Stimulated activated memory B cell treated with anti-CD40 and anti-IgM and Interleukin-4, amounts not matched to agents 10 μg/mL and 1 μg/mL and 100 μg/mL, for 72 hours (primary cell): ENCODE measurements at regions not wholly inside any gene's neighbourhood (a gene's known extent, or its start where the extent isn't known, plus 50 kb on each side); places are given as distances from the start of the nearest gene placed in this dataset.
"Not testable (repeated sequence)": the region's sequence is repeated elsewhere in the genome, so short reads cannot be mapped to it uniquely, and the experiment has no call there.

Source experiments
- ATAC-seq: fragments of 150-1000 bp; cut with Tn5 transposase; 2 replicates; pipeline ENCODE4 v1.10.0; 2021
- H3K27ac Mint-ChIP-seq: one replicate; pipeline ENCODE4 v1.8.0; 2022; ENCODE audit warnings: mild to moderate bottlenecking, mixed read lengths
- H3K27me3 Mint-ChIP-seq: one replicate; pipeline ENCODE4 v1.8.0; 2022; ENCODE audit warnings: mixed read lengths
- H3K36me3 Mint-ChIP-seq: one replicate; pipeline ENCODE4 v1.8.0; 2022; ENCODE audit warnings: mixed read lengths
- H3K4me1 Mint-ChIP-seq: one replicate; pipeline ENCODE4 v1.8.0; 2022; ENCODE audit warnings: mixed read lengths
- H3K4me3 Mint-ChIP-seq: one replicate; pipeline ENCODE4 v1.8.0; 2022; ENCODE audit warnings: mild to moderate bottlenecking, moderate library complexity, mixed read lengths
- H3K9me3 Mint-ChIP-seq: one replicate; pipeline ENCODE4 v1.8.0; 2022; ENCODE audit warnings: mixed read lengths

GRCh38 chr16:16535565-16535964 is 156.6 kb downstream of the NPIPA7 start:
- not testable (repeated sequence) for H3K9me3 Mint-ChIP-seq, H3K27me3 Mint-ChIP-seq, H3K36me3 Mint-ChIP-seq, H3K4me3 Mint-ChIP-seq, ATAC-seq, H3K4me1 Mint-ChIP-seq, H3K27ac Mint-ChIP-seq

DNA sequence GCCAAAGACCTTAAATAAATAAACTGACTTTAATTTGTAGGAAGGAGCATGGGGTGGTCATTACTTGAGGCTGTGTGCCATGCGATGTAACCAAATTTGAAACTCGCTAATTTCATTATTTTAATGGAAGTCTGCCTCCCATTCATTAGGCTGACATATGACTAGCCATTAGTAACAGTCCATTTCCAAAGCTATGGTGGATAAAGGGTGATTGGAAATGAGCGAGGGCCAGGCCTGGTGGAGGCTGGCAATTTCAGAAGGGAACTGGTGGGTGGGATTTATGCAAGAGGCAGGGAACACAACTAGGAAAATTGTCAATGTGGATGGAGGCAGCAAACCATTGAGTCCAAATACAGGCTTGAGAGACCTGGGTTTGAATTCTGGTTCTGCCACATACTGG is 157.2 kb downstream of the NPIPA7 start:
- ATAC-seq, H3K9me3 Mint-ChIP-seq, H3K27me3 Mint-ChIP-seq, H3K4me3 Mint-ChIP-seq, H3K4me1 Mint-ChIP-seq, H3K27ac Mint-ChIP-seq, H3K36me3 Mint-ChIP-seq: not testable (repeated sequence)

GRCh38 chr16:16549710-16550109 is 170.8 kb downstream of the NPIPA7 start:
- ATAC-seq, H3K4me3 Mint-ChIP-seq, H3K36me3 Mint-ChIP-seq, H3K9me3 Mint-ChIP-seq, H3K4me1 Mint-ChIP-seq, H3K27me3 Mint-ChIP-seq, H3K27ac Mint-ChIP-seq: not testable (repeated sequence)

- peak; percentile 71 for ATAC-seq
- H3K27ac Mint-ChIP-seq, H3K4me1 Mint-ChIP-seq, H3K27me3 Mint-ChIP-seq, H3K9me3 Mint-ChIP-seq, H3K36me3 Mint-ChIP-seq, H3K4me3 Mint-ChIP-seq: not testable (repeated sequence)
Measured at GRCh38 chr16:16550824-16551223, 171.9 kb downstream of the NPIPA7 start.

DNA sequence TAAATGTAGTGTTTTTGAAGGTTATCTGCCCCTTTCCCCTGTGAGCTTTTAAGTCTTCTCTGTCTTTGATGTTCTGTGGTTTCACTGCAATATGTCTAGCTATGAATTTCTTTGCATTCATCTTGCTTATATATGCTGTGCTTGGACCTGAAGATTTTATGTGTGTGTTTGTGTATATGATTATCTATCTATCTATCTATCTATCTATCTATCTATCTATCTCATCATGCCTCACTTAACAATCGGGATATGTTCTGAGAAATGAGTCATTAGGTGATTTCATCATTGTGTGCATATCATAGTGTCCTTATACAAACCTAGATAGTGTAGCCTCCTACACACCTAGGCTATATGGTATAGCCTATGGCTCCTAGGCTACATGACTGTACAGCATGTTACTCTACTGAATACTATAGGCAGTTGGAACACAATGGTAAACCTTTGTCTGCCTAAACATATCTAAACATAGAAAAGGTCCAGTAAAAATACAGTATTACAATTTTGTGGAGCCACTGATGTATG is 173.9 kb downstream of the NPIPA7 start:
- ATAC-seq, H3K4me3 Mint-ChIP-seq, H3K27me3 Mint-ChIP-seq, H3K4me1 Mint-ChIP-seq, H3K27ac Mint-ChIP-seq, H3K36me3 Mint-ChIP-seq, H3K9me3 Mint-ChIP-seq: not testable (repeated sequence)

- not testable (repeated sequence) for H3K9me3 Mint-ChIP-seq, ATAC-seq
Measured at GRCh38 chr16:16559179-16559740, 180.3 kb downstream of the NPIPA7 start.

GRCh38 chr16:16561532-16561931 is 182.6 kb downstream of the NPIPA7 start:
- ATAC-seq, H3K9me3 Mint-ChIP-seq, H3K4me3 Mint-ChIP-seq, H3K27ac Mint-ChIP-seq, H3K4me1 Mint-ChIP-seq, H3K36me3 Mint-ChIP-seq: not testable (repeated sequence)
- H3K27me3 Mint-ChIP-seq, result peaks cover 12% of the 10 kb centered on the region

More at GRCh38 chr16:16559179-16559740, 180.3 kb downstream of the NPIPA7 start:
- H3K4me3 Mint-ChIP-seq, H3K4me1 Mint-ChIP-seq, H3K27ac Mint-ChIP-seq, H3K36me3 Mint-ChIP-seq: not testable (repeated sequence)
- H3K27me3 Mint-ChIP-seq, result peaks cover 12% of the 10 kb centered on the region

- not testable (repeated sequence) for H3K27ac Mint-ChIP-seq, H3K9me3 Mint-ChIP-seq, H3K36me3 Mint-ChIP-seq, H3K4me3 Mint-ChIP-seq, ATAC-seq, H3K4me1 Mint-ChIP-seq
- H3K27me3 Mint-ChIP-seq, result peaks cover 12% of the 10 kb centered on the region
Measured at GRCh38 chr16:16563962-16564361, 185.0 kb downstream of the NPIPA7 start.

- H3K36me3 Mint-ChIP-seq, ATAC-seq, H3K4me1 Mint-ChIP-seq, H3K9me3 Mint-ChIP-seq, H3K4me3 Mint-ChIP-seq, H3K27ac Mint-ChIP-seq, H3K27me3 Mint-ChIP-seq: not testable (repeated sequence)
Measured at GRCh38 chr16:16565326-16565725, 186.4 kb downstream of the NPIPA7 start.

DNA sequence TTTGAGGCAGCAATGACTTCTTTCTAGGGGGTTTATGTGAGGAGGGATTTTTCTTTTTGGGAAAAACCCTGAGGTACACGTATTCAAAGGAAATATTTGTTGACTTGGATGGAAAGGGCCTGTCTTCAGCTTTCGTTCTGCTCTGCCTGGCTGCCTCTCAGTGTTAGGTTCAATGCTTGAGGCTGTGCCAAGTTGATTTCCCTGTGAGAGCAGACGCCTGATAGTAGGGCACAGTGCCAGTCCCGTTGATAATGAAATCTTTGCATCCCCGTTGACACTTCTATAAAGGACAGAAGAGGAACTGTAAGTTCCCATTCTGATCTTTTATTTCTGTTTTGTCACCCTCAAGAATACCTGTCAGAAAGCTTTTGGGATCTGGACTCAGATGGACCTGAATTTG is 191.1 kb downstream of the NPIPA7 start:
- not testable (repeated sequence) for H3K27ac Mint-ChIP-seq, H3K27me3 Mint-ChIP-seq, ATAC-seq, H3K36me3 Mint-ChIP-seq, H3K4me3 Mint-ChIP-seq, H3K9me3 Mint-ChIP-seq, H3K4me1 Mint-ChIP-seq

- H3K4me1 Mint-ChIP-seq, H3K4me3 Mint-ChIP-seq, ATAC-seq, H3K27ac Mint-ChIP-seq, H3K9me3 Mint-ChIP-seq, H3K27me3 Mint-ChIP-seq, H3K36me3 Mint-ChIP-seq: not testable (repeated sequence)
Measured at GRCh38 chr16:16570874-16571273, 191.9 kb downstream of the NPIPA7 start.

- H3K4me3 Mint-ChIP-seq, ATAC-seq, H3K27ac Mint-ChIP-seq, H3K9me3 Mint-ChIP-seq, H3K27me3 Mint-ChIP-seq, H3K36me3 Mint-ChIP-seq, H3K4me1 Mint-ChIP-seq: not testable (repeated sequence)
Measured at GRCh38 chr16:16572130-16572774, 193.3 kb downstream of the NPIPA7 start.

- not testable (repeated sequence) for H3K4me1 Mint-ChIP-seq, H3K27me3 Mint-ChIP-seq, H3K27ac Mint-ChIP-seq, H3K9me3 Mint-ChIP-seq, H3K36me3 Mint-ChIP-seq, ATAC-seq, H3K4me3 Mint-ChIP-seq
Measured at GRCh38 chr16:16577062-16577461, 198.1 kb downstream of the NPIPA7 start.

DNA sequence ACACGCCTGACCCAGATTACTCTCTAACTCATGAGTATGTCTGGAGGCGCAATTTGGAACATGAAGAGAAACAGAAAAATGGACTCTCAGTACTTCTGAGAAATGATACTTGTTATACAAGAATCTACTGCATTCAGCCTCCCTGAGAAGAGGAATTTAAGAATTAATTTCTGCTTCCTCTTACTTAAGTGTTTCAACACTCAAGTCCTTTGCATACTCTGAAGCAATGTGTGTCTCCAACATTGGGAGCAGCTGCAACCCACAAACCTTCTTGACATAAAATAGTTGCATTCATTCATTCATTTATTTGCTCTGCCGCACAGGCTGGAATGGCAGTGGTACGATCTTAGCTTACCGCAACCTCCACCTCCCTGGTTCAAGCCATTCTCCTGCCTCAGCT is 199.8 kb downstream of the NPIPA7 start:
- ATAC-seq, result no peak
- Mint-ChIP-seq H3K36me3 (peaks cover 6% of the 10 kb centered on the region), H3K27me3 (no peaks in the 10 kb centered on the region), H3K27ac (no peak overlapping the region), H3K4me1 (no peaks in the 10 kb centered on the region), H3K4me3 (no peak overlapping the region), H3K9me3 (peaks cover 4% of the 10 kb centered on the region)

DNA sequence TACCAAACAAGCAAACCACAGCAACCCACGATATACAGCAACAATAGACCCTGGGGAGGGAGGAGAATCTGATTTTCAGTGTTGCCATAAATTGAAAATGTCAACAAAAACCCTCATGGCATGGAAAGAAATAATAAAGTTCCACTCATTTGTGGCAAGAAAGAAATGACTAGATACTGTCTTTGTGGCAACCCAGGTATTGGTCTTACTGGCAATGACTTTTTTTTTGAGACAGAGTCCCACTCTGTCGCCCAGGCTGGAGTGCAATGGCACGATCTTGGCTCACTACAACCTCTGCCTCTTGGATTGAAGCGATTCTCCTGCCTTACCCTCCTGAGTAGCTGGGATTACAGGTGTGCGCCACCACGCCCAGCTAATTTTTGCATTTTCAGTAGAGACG is 204.0 kb downstream of the NPIPA7 start:
- not testable (repeated sequence) for H3K4me3 Mint-ChIP-seq, H3K4me1 Mint-ChIP-seq, H3K9me3 Mint-ChIP-seq, ATAC-seq, H3K27me3 Mint-ChIP-seq, H3K36me3 Mint-ChIP-seq
- H3K27ac Mint-ChIP-seq, result peak overlapping the region; percentile 44

DNA sequence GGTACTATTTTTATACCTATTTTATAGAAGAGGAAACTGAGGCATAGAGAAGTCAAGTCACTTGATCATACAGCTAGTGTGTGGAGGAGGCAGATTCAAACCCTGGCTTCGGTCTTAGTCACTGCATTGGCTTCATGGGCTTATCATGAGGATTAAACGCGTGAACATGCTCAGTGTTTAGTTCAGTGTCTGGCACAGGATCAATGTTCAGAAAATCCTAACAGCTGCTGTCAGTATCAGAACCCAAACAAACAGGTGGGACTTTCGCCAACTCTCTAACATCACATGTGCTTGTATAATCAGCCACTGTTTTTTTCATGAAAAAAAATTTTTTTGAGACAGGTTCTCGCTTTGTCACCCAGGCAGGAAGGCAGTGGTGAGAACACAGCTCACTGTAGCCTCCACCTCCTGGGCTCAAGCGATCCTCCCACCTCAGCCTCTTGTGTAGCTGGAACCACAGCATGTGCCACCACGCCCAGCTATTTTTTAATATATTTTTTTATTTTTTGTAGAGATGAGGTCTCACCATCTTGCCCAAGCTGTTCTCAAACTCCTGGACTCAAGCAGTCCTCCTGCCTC is 207.2 kb downstream of the NPIPA7 start:
- H3K27ac Mint-ChIP-seq, H3K36me3 Mint-ChIP-seq, H3K4me3 Mint-ChIP-seq, ATAC-seq, H3K9me3 Mint-ChIP-seq, H3K4me1 Mint-ChIP-seq, H3K27me3 Mint-ChIP-seq: not testable (repeated sequence)
